ENCODE measurements at regions not wholly inside any gene's neighbourhood (a gene's known extent, or its start where the extent isn't known, plus 50 kb on each side); places are given as distances from the start of the nearest gene placed in this dataset.

- H3K36me3 ChIP-seq (ENCODE audit: control insufficient read depth, insufficient read depth, low read length), result no peaks in the 10 kb centered on the region
- H3K27me3 ChIP-seq (replicated peaks; ENCODE audit: control insufficient read depth, insufficient read depth, low read length), result no peaks in the 10 kb centered on the region
- DNase-seq (ENCODE audit: extremely low read depth, insufficient read length), result no peak
- H3K4me3 ChIP-seq (replicated peaks; ENCODE audit: low read depth, low read length), result no peak overlapping the region
- no peak for TF ChIP-seq CTCF (IDR thresholded peaks at IDR 0.05; ENCODE audit: insufficient read depth, low read length, poor library complexity, severe bottlenecking)
Measured at GRCh38 chr9:18137815-18138214, 336.1 kb upstream of the ADAMTSL1 start.

- no peaks in the 10 kb centered on the region for H3K27me3 ChIP-seq (replicated peaks; ENCODE audit: control insufficient read depth, insufficient read depth, low read length)
- no peaks in the 10 kb centered on the region for H3K36me3 ChIP-seq (ENCODE audit: control insufficient read depth, insufficient read depth, low read length)
- no peak for TF ChIP-seq CTCF (IDR thresholded peaks at IDR 0.05; ENCODE audit: insufficient read depth, low read length, poor library complexity, severe bottlenecking)
- DNase-seq (ENCODE audit: extremely low read depth, insufficient read length), result no peak
- H3K4me3 ChIP-seq (replicated peaks; ENCODE audit: low read depth, low read length), result no peak overlapping the region
Measured at GRCh38 chr9:18138656-18139055, 335.3 kb upstream of the ADAMTSL1 start.

DNA sequence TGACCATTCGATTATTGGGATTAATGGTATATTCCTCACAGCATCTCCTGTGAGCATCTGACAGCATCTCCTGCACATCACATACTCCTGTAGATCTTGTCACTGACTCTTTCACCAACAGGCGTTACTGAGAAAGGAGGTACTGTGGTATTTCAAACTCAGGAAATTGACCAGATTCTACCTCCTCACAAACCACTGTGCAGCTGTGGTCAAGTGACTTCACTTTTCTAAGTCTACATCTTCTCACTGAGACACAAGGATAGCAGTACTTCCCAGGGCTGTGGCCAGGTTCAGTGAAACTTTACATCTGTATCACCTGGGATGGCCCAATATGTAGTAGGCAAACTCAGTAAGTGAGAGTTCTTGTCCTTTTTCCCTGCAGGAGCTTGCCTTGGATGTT, 332.3 kb upstream of the ADAMTSL1 start:
- Histone ChIP-seq H3K27me3 (replicated peaks; ENCODE audit: control insufficient read depth, insufficient read depth, low read length) (no peaks in the 10 kb centered on the region), H3K36me3 (ENCODE audit: control insufficient read depth, insufficient read depth, low read length) (no peaks in the 10 kb centered on the region), H3K4me3 (replicated peaks; ENCODE audit: low read depth, low read length) (no peak overlapping the region)
- no peak for TF ChIP-seq CTCF (IDR thresholded peaks at IDR 0.05; ENCODE audit: insufficient read depth, low read length, poor library complexity, severe bottlenecking)
- DNase-seq (ENCODE audit: extremely low read depth, insufficient read length), result no peak

DNA sequence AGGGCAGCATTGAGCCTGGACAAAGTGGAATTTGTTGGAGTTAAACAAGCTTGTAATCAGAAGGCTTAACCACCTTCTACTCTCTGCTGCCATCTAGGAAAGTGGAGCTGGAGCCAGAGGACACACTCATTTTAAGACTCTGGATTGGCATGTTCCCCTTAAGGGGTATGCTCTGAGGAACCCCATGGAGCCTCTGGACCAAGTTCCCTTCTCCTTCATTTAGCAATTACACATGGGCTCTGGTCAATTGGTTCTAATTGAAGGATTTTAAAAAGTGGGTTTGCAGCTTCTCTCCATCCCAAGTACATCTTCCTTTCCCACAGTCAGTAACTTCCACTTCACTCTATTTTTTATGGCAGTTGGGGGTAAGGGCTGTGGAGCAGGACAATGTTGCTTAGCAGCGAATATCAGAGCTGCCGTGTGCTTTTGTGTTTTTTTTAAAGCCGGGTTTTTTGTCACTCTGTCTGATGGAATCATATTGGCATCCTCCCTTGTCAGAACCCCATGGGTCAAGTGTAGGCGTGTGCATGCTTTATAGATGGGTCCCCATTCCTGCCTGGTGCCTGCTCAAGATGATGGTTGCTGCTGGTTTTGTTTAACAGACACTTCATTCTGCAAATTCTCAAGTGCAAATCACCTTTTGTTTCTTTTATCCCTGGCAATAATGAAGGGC, 330.7 kb upstream of the ADAMTSL1 start:
- H3K36me3 ChIP-seq (ENCODE audit: control insufficient read depth, insufficient read depth, low read length), result no peaks in the 10 kb centered on the region
- DNase-seq (ENCODE audit: extremely low read depth, insufficient read length), result no peak
- peak; percentile 26 for TF ChIP-seq CTCF (IDR thresholded peaks at IDR 0.05; ENCODE audit: insufficient read depth, low read length, poor library complexity, severe bottlenecking)
- H3K4me3 ChIP-seq (replicated peaks; ENCODE audit: low read depth, low read length), result no peak overlapping the region
- no peaks in the 10 kb centered on the region for H3K27me3 ChIP-seq (replicated peaks; ENCODE audit: control insufficient read depth, insufficient read depth, low read length)

DNA sequence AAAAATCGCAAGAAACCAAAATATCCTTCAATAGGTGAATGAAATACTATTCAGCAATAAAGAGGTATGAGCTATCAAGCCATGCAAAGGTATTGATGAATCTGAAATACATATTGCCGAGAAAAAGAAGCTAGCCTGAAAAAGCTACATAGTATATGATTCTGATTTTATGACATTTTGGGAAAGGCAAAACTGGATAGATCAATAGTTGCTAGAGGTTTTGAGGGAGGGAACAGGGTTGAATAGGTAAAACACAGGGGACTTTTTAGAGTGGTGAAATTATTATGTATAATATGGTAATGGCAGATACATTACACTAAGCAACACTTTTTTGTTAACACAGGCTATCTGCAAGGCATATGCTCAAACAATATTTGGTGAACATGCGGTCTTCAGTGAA, 327.6 kb upstream of the ADAMTSL1 start:
- DNase-seq (ENCODE audit: extremely low read depth, insufficient read length), result no peak
- Histone ChIP-seq H3K36me3 (ENCODE audit: control insufficient read depth, insufficient read depth, low read length) (no peaks in the 10 kb centered on the region), H3K4me3 (replicated peaks; ENCODE audit: low read depth, low read length) (no peak overlapping the region), H3K27me3 (replicated peaks; ENCODE audit: control insufficient read depth, insufficient read depth, low read length) (no peaks in the 10 kb centered on the region)
- TF ChIP-seq CTCF (IDR thresholded peaks at IDR 0.05; ENCODE audit: insufficient read depth, low read length, poor library complexity, severe bottlenecking), result no peak

All from GM06990 (cell line).